DMS153 treated with DMSO at 0.1 percent for 48 hours (cell line): ENCODE measurements at regions not wholly inside any gene's neighbourhood (a gene's known extent, or its start where the extent isn't known, plus 50 kb on each side); places are given as distances from the start of the nearest gene placed in this dataset.

ENCODE experiments used
- DNase-seq: peaks from one replicate; lab custom pipeline; 2025; ENCODE audit not compliant: unreplicated experiment; lab: John Stamatoyannopoulos, UW

- DNase-seq: no peak
These were observed 206.7 kb downstream of the SETD4 start for GRCh38 chr21:35853321-35854239.

- no peak for DNase-seq
These were observed 207.5 kb downstream of the SETD4 start for GRCh38 chr21:35852820-35853219.

GRCh38 chr21:35850542-35851103, 209.7 kb downstream of the SETD4 start:
- DNase-seq: no peak

GRCh38 chr21:35850029-35850428, 210.3 kb downstream of the SETD4 start:
- DNase-seq: no peak

GRCh38 chr21:35849144-35849543, 211.2 kb downstream of the SETD4 start:
- no peak for DNase-seq

GRCh38 chr21:35843911-35844667, 216.2 kb downstream of the SETD4 start:
- no peak for DNase-seq

- no peak for DNase-seq
These were observed 219.4 kb downstream of the SETD4 start for GRCh38 chr21:35840949-35841348.

GRCh38 chr21:35840197-35840799, 220.0 kb downstream of the SETD4 start:
- DNase-seq: peak; percentile 66

- DNase-seq: no peak
These were observed 221.2 kb downstream of the SETD4 start for GRCh38 chr21:35838987-35839763.

- no peak for DNase-seq
These were observed 222.0 kb downstream of the SETD4 start for GRCh38 chr21:35838350-35838749.

GRCh38 chr21:35833991-35834390, 226.3 kb downstream of the SETD4 start:
- DNase-seq: no peak

- no peak for DNase-seq
These were observed 226.9 kb downstream of the SETD4 start for GRCh38 chr21:35833388-35833787.

GRCh38 chr21:35831230-35831629, 229.1 kb downstream of the SETD4 start:
- no peak for DNase-seq

GRCh38 chr21:35829067-35829466, 231.3 kb downstream of the SETD4 start:
- DNase-seq: peak; percentile 44

GRCh38 chr21:35828161-35828560, 232.2 kb downstream of the SETD4 start:
- DNase-seq: no peak

GRCh38 chr21:35827004-35827403, 233.3 kb downstream of the SETD4 start:
- DNase-seq: no peak

GRCh38 chr21:35825370-35826353, 234.7 kb downstream of the SETD4 start:
- DNase-seq: no peak

- no peak for DNase-seq
These were observed 236.2 kb downstream of the SETD4 start for GRCh38 chr21:35824136-35824535.

GRCh38 chr21:35819134-35819533, 241.2 kb downstream of the SETD4 start:
- no peak for DNase-seq
